NB4 (cell line): ENCODE measurements at regions not wholly inside any gene's neighbourhood (a gene's known extent, or its start where the extent isn't known, plus 50 kb on each side); places are given as distances from the start of the nearest gene placed in this dataset.

Experiments used
- DNase-seq: peaks from one replicate; pipeline ENCODE4 v3.0.0; 2010; ENCODE audit warnings: low read depth
- H3K4me3 ChIP-seq: one replicate; pipeline ENCODE4 v1.5.1; 2011; ENCODE audit warnings: mild to moderate bottlenecking, low read depth, low read length, moderate library complexity
- CTCF ChIP-seq: IDR thresholded peaks from one replicate; pipeline ENCODE4 v1.5.1; 2012; ENCODE audit warnings: low read depth, low read length
- MYC ChIP-seq: IDR thresholded peaks from 2 replicates; pipeline ENCODE4 v1.6.1; 2011; ENCODE audit warnings: low read depth, low read length
- POLR2A ChIP-seq: IDR thresholded peaks from 2 replicates; pipeline ENCODE4 v1.6.1; 2011; ENCODE audit warnings: mild to moderate bottlenecking; ENCODE audit not compliant: insufficient read length; ENCODE audit errors: extremely low read depth
- TF ChIP-seq, protein P1 (sequence below): IDR thresholded peaks from 2 replicates; pipeline ENCODE4 v1.6.1; 2011; ENCODE audit warnings: low read depth, low read length

GRCh38 chr4:181291615-181292014, 951.6 kb upstream of the TENM3 start:
- no peak for TF ChIP-seq MYC
- TF ChIP-seq, protein P1, sequence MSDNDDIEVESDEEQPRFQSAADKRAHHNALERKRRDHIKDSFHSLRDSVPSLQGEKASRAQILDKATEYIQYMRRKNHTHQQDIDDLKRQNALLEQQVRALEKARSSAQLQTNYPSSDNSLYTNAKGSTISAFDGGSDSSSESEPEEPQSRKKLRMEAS, result no peak
- no peak for TF ChIP-seq POLR2A
- no peak for TF ChIP-seq CTCF
- no peak for DNase-seq
- H3K4me3 ChIP-seq, result no peak overlapping the region

- TF ChIP-seq POLR2A (no peak), MYC (no peak), CTCF (no peak)
- TF ChIP-seq, protein P1, result no peak
- no peak for DNase-seq
- no peak overlapping the region for H3K4me3 ChIP-seq
Measured at GRCh38 chr4:181293014-181293413, 950.2 kb upstream of the TENM3 start.

DNA sequence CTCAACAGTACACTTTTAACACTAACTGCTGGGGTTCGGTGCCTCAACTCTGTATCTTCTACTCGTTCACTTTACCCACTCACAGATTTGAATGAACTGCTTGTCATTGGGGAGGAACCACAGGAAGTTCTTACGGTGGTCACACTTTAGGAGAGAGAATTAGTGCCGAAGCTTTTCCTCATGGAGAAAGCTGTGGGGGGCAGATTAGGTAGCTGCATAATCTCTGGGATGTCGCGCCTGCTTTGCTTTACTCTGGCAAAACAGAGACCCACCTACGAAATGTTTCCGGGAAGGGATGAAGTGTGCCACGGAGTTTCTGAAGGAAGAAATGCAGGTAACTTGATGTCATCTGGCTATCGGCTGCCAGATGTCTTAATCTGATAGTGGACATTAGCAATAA, 949.7 kb upstream of the TENM3 start:
- TF ChIP-seq, protein P1, result no peak
- TF ChIP-seq MYC, result no peak
- no peak for TF ChIP-seq POLR2A
- no peak for TF ChIP-seq CTCF
- DNase-seq, result no peak
- no peak overlapping the region for H3K4me3 ChIP-seq

GRCh38 chr4:181294421-181294820, 948.8 kb upstream of the TENM3 start:
- no peak for DNase-seq
- TF ChIP-seq MYC (no peak), CTCF (no peak)
- no peak overlapping the region for H3K4me3 ChIP-seq

DNA sequence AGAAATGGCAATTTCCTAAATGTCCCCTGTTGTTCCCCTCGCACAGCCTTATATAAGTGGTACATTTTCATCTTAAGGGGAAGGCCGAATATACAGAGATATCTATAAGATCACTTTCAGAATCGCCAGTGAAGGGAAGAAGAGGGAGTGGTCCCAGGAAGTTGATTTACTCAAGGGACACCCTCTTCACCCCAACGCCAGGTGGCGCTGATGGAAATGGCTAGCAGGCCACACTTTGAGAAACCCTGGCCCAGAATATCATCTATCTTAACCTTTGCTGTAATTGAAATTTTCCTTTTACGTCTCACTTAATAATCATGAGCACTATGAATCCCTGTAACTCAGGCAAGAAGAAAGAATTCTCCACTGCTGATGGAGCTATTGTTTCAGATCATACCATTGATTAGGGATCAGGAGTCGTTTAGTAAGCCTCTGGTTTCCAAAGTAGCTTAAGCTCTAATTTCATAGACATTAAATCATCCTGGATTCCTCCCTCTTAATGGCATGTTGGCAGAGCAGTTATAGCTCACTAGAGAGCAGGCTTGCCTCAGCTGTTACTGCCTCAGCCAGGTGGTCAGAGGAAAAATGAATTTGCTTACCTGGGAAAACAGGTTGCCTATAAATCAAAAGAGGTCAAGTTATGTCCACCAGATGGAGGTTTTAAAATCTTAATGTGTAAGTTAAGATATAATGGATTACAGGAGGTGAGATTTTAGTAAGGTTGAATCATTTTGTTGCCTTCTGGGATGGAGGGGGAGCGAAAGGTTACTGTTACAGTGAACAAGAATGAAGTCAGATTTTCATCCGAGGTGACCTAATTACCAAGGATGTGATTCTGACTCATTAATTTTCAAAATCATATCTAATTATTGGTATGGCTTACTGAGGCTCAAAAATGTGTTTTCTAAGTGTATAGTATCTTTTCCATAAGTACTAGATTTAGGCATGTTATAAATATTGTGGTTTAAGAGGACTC, 941.2 kb upstream of the TENM3 start:
- no peak for TF ChIP-seq POLR2A
- TF ChIP-seq MYC, result no peak
- TF ChIP-seq CTCF, result peak; percentile 69
- TF ChIP-seq, protein P1, result no peak
- no peak overlapping the region for H3K4me3 ChIP-seq
- DNase-seq, result peak; percentile 54
